HUES64 (cell line): ENCODE measurements at regions not wholly inside any gene's neighbourhood (a gene's known extent, or its start where the extent isn't known, plus 50 kb on each side); places are given as distances from the start of the nearest gene placed in this dataset.

Experiments
- H3K27ac ChIP-seq: 2 replicates; pipeline ENCODE4 v1.7.0; 2013; ENCODE audit warnings: low read depth, low read length, inconsistent platforms
- H3K27me3 ChIP-seq: 2 replicates; pipeline ENCODE4 v1.6.1; 2013; ENCODE audit warnings: mild to moderate bottlenecking, low read length; ENCODE audit not compliant: insufficient read depth
- H3K36me3 ChIP-seq: 2 replicates; pipeline ENCODE4 v1.6.1; 2013; ENCODE audit warnings: mild to moderate bottlenecking, low read length; ENCODE audit not compliant: insufficient read depth
- H3K4me1 ChIP-seq: 2 replicates; pipeline ENCODE4 v1.6.1; 2013; ENCODE audit warnings: mild to moderate bottlenecking, low read length, moderate library complexity; ENCODE audit not compliant: insufficient read depth
- H3K4me3 ChIP-seq: 2 replicates; pipeline ENCODE4 v1.5.1; 2013; ENCODE audit warnings: mild to moderate bottlenecking, low read length, moderate library complexity
- H3K9ac ChIP-seq: 2 replicates; pipeline ENCODE4 v1.6.1; 2013; ENCODE audit warnings: mild to moderate bottlenecking, low read depth, low read length
- H3K9me3 ChIP-seq: 2 replicates; pipeline ENCODE4 v1.6.1; 2013; ENCODE audit warnings: low read depth, low read length; ENCODE audit not compliant: insufficient read depth
- WGBS: fragments of 150-250, 120-280 bp; methylation state at CpG from one replicate; pipeline ENCODE4 v1.1.7; 2013; ENCODE audit warnings: missing lambda C conversion rate; 5-methylcytosine and 5-hydroxymethylcytosine counted together

- H3K9me3 ChIP-seq: no peaks in the 10 kb centered on the region
- H3K36me3 ChIP-seq: no peaks in the 10 kb centered on the region
- H3K27ac ChIP-seq: no peak overlapping the region
- no peaks in the 10 kb centered on the region for H3K4me1 ChIP-seq
- no peak overlapping the region for H3K9ac ChIP-seq
- WGBS: 95% methylated on average over 1 of the region's 2 CpGs
- no peaks in the 10 kb centered on the region for H3K27me3 ChIP-seq
- no peak overlapping the region for H3K4me3 ChIP-seq
Observed at GRCh38 chr3:28923994-28924393, 356.9 kb upstream of the RBMS3 start.

- Histone ChIP-seq H3K9ac (no peak overlapping the region), H3K4me3 (no peak overlapping the region), H3K9me3 (no peaks in the 10 kb centered on the region), H3K27ac (no peak overlapping the region), H3K36me3 (no peaks in the 10 kb centered on the region), H3K27me3 (no peaks in the 10 kb centered on the region), H3K4me1 (no peaks in the 10 kb centered on the region)
- 88% methylated on average over 1 of the region's 1 CpG for WGBS
Observed at GRCh38 chr3:28924744-28925360, 356.0 kb upstream of the RBMS3 start.

GRCh38 chr3:28933337-28933736 is 347.5 kb upstream of the RBMS3 start:
- no peak overlapping the region for H3K27ac ChIP-seq
- no peaks in the 10 kb centered on the region for H3K36me3 ChIP-seq
- WGBS: 97% methylated on average over 4 of the region's 4 CpGs
- no peaks in the 10 kb centered on the region for H3K27me3 ChIP-seq
- no peak overlapping the region for H3K9ac ChIP-seq
- H3K4me1 ChIP-seq: no peaks in the 10 kb centered on the region
- no peaks in the 10 kb centered on the region for H3K9me3 ChIP-seq
- no peak overlapping the region for H3K4me3 ChIP-seq

GRCh38 chr3:28934126-28934813 is 346.6 kb upstream of the RBMS3 start:
- H3K27me3 ChIP-seq: no peaks in the 10 kb centered on the region
- H3K9me3 ChIP-seq: no peaks in the 10 kb centered on the region
- 89% methylated on average over 3 of the region's 3 CpGs for WGBS
- H3K4me1 ChIP-seq: no peaks in the 10 kb centered on the region
- H3K36me3 ChIP-seq: no peaks in the 10 kb centered on the region
- H3K9ac ChIP-seq: no peak overlapping the region
- no peak overlapping the region for H3K4me3 ChIP-seq
- no peak overlapping the region for H3K27ac ChIP-seq

GRCh38 chr3:28935146-28935545 is 345.7 kb upstream of the RBMS3 start:
- Histone ChIP-seq H3K4me3 (no peak overlapping the region), H3K27ac (no peak overlapping the region), H3K36me3 (no peaks in the 10 kb centered on the region), H3K27me3 (no peaks in the 10 kb centered on the region), H3K4me1 (no peaks in the 10 kb centered on the region), H3K9me3 (no peaks in the 10 kb centered on the region), H3K9ac (no peak overlapping the region)
- 88% methylated on average over 2 of the region's 2 CpGs for WGBS

- no peak overlapping the region for H3K4me3 ChIP-seq
- no peak overlapping the region for H3K9ac ChIP-seq
- no peaks in the 10 kb centered on the region for H3K36me3 ChIP-seq
- no peak overlapping the region for H3K27ac ChIP-seq
- no peaks in the 10 kb centered on the region for H3K27me3 ChIP-seq
- WGBS: 89% methylated on average over 2 of the region's 2 CpGs
- no peaks in the 10 kb centered on the region for H3K4me1 ChIP-seq
- H3K9me3 ChIP-seq: no peaks in the 10 kb centered on the region
Observed at GRCh38 chr3:28936154-28936553, 344.7 kb upstream of the RBMS3 start.

GRCh38 chr3:28940530-28940929 is 340.3 kb upstream of the RBMS3 start:
- Histone ChIP-seq H3K4me3 (no peak overlapping the region), H3K9ac (no peak overlapping the region), H3K27me3 (no peaks in the 10 kb centered on the region), H3K36me3 (no peaks in the 10 kb centered on the region), H3K27ac (no peak overlapping the region), H3K9me3 (no peaks in the 10 kb centered on the region), H3K4me1 (no peaks in the 10 kb centered on the region)

GRCh38 chr3:28940994-28941393 is 339.9 kb upstream of the RBMS3 start:
- H3K4me1 ChIP-seq: no peaks in the 10 kb centered on the region
- H3K9ac ChIP-seq: no peak overlapping the region
- no peak overlapping the region for H3K27ac ChIP-seq
- WGBS: 97% methylated on average over 1 of the region's 1 CpG
- H3K36me3 ChIP-seq: no peaks in the 10 kb centered on the region
- no peaks in the 10 kb centered on the region for H3K9me3 ChIP-seq
- no peak overlapping the region for H3K4me3 ChIP-seq
- no peaks in the 10 kb centered on the region for H3K27me3 ChIP-seq

- no peaks in the 10 kb centered on the region for H3K36me3 ChIP-seq
- 93% methylated on average over 1 of the region's 2 CpGs for WGBS
- no peaks in the 10 kb centered on the region for H3K4me1 ChIP-seq
- H3K27ac ChIP-seq: no peak overlapping the region
- H3K9ac ChIP-seq: no peak overlapping the region
- no peaks in the 10 kb centered on the region for H3K27me3 ChIP-seq
- H3K4me3 ChIP-seq: no peak overlapping the region
- H3K9me3 ChIP-seq: no peaks in the 10 kb centered on the region
Observed at GRCh38 chr3:28947061-28947460, 333.8 kb upstream of the RBMS3 start.

GRCh38 chr3:28947751-28948150 is 333.1 kb upstream of the RBMS3 start:
- no peaks in the 10 kb centered on the region for H3K36me3 ChIP-seq
- H3K27ac ChIP-seq: no peak overlapping the region
- WGBS: 90% methylated on average over 1 of the region's 2 CpGs
- H3K27me3 ChIP-seq: no peaks in the 10 kb centered on the region
- no peak overlapping the region for H3K4me3 ChIP-seq
- no peaks in the 10 kb centered on the region for H3K4me1 ChIP-seq
- H3K9ac ChIP-seq: no peak overlapping the region
- no peaks in the 10 kb centered on the region for H3K9me3 ChIP-seq

- H3K4me1 ChIP-seq: no peaks in the 10 kb centered on the region
- no peak overlapping the region for H3K27ac ChIP-seq
- H3K4me3 ChIP-seq: no peak overlapping the region
- H3K9ac ChIP-seq: no peak overlapping the region
- H3K36me3 ChIP-seq: no peaks in the 10 kb centered on the region
- H3K9me3 ChIP-seq: no peaks in the 10 kb centered on the region
- H3K27me3 ChIP-seq: no peaks in the 10 kb centered on the region
Observed at GRCh38 chr3:28948685-28949084, 332.2 kb upstream of the RBMS3 start.

- 100% methylated on average over 1 of the region's 1 CpG for WGBS
- H3K27ac ChIP-seq: no peak overlapping the region
Observed at GRCh38 chr3:28949580-28949979, 331.3 kb upstream of the RBMS3 start.

More at GRCh38 chr3:28949580-28949979, 331.3 kb upstream of the RBMS3 start:
- no peak overlapping the region for H3K4me3 ChIP-seq
- H3K36me3 ChIP-seq: no peaks in the 10 kb centered on the region
- H3K9ac ChIP-seq: no peak overlapping the region
- no peaks in the 10 kb centered on the region for H3K9me3 ChIP-seq
- H3K4me1 ChIP-seq: no peaks in the 10 kb centered on the region
- no peaks in the 10 kb centered on the region for H3K27me3 ChIP-seq
